Bronchial epithelial cell (primary cell): ENCODE measurements at regions not wholly inside any gene's neighbourhood (a gene's known extent, or its start where the extent isn't known, plus 50 kb on each side); places are given as distances from the start of the nearest gene placed in this dataset.
"Not testable (repeated sequence)": the region's sequence is repeated elsewhere in the genome, so short reads cannot be mapped to it uniquely, and the experiment has no call there.

ENCODE experiments used
- DNase-seq: peaks from one replicate; pipeline ENCODE4 v3.0.0-alpha.2; 2010; ENCODE audit warnings: low read depth
- FAIRE-seq: peaks from 2 replicates; lab custom pipeline; 2011; peaks lifted over from hg19 to GRCh38; lab: Jason Lieb, UNC
- H3K27me3 ChIP-seq: 2 replicates; pipeline ENCODE4 v1.5.1; 2011; ENCODE audit warnings: low read length; ENCODE audit not compliant: control insufficient read depth, insufficient read depth
- H3K36me3 ChIP-seq: 2 replicates; pipeline ENCODE4 v1.5.1; 2011; ENCODE audit warnings: low read length; ENCODE audit not compliant: control insufficient read depth, insufficient read depth
- H3K4me3 ChIP-seq: 2 replicates; pipeline ENCODE4 v1.5.1; 2011; ENCODE audit warnings: mild to moderate bottlenecking, low read depth, low read length, control low read depth
- CTCF ChIP-seq: IDR thresholded peaks from 2 replicates; pipeline ENCODE4 v1.5.1; 2011; ENCODE audit warnings: mild to moderate bottlenecking, moderate library complexity, low read length, control low read depth, inconsistent platforms; ENCODE audit not compliant: insufficient read depth, severe bottlenecking

GRCh38 chr12:23140710-23141109 is 515.7 kb downstream of the ETNK1 start:
- no peak for TF ChIP-seq CTCF
- H3K27me3 ChIP-seq = no peaks in the 10 kb centered on the region
- no peak overlapping the region for H3K4me3 ChIP-seq
- no peaks in the 10 kb centered on the region for H3K36me3 ChIP-seq
- no peak for DNase-seq
- no peak for FAIRE-seq

GRCh38 chr12:23141335-23141734 is 516.4 kb downstream of the ETNK1 start:
- no peak for TF ChIP-seq CTCF
- Histone ChIP-seq H3K27me3 (no peaks in the 10 kb centered on the region), H3K4me3 (no peak overlapping the region), H3K36me3 (no peaks in the 10 kb centered on the region)
- FAIRE-seq = no peak
- no peak for DNase-seq

GRCh38 chr12:23146070-23146469 is 521.1 kb downstream of the ETNK1 start:
- H3K27me3 ChIP-seq, FAIRE-seq, H3K36me3 ChIP-seq, H3K4me3 ChIP-seq, DNase-seq: not testable (repeated sequence)

GRCh38 chr12:23168459-23168858 is 543.5 kb downstream of the ETNK1 start:
- no peak for TF ChIP-seq CTCF
- H3K27me3 ChIP-seq = no peaks in the 10 kb centered on the region
- FAIRE-seq (no peak), DNase-seq (no peak)
- H3K36me3 ChIP-seq = no peaks in the 10 kb centered on the region
- no peak overlapping the region for H3K4me3 ChIP-seq

GRCh38 chr12:23169012-23169695 is 544.2 kb downstream of the ETNK1 start:
- Histone ChIP-seq H3K27me3 (no peaks in the 10 kb centered on the region), H3K36me3 (no peaks in the 10 kb centered on the region), H3K4me3 (no peak overlapping the region)
- DNase-seq (no peak), FAIRE-seq (no peak)
- TF ChIP-seq CTCF = no peak

- peak; percentile 28 for FAIRE-seq
- TF ChIP-seq CTCF = no peak
- H3K4me3 ChIP-seq = no peak overlapping the region
- no peaks in the 10 kb centered on the region for H3K36me3 ChIP-seq
- no peak for DNase-seq
- H3K27me3 ChIP-seq = no peaks in the 10 kb centered on the region
Observed at GRCh38 chr12:23169696-23170013, 544.7 kb downstream of the ETNK1 start.
